ENCODE measurements at regions not wholly inside any gene's neighbourhood (a gene's known extent, or its start where the extent isn't known, plus 50 kb on each side); places are given as distances from the start of the nearest gene placed in this dataset.
"Not testable (repeated sequence)": the region's sequence is repeated elsewhere in the genome, so short reads cannot be mapped to it uniquely, and the experiment has no call there.

DNA sequence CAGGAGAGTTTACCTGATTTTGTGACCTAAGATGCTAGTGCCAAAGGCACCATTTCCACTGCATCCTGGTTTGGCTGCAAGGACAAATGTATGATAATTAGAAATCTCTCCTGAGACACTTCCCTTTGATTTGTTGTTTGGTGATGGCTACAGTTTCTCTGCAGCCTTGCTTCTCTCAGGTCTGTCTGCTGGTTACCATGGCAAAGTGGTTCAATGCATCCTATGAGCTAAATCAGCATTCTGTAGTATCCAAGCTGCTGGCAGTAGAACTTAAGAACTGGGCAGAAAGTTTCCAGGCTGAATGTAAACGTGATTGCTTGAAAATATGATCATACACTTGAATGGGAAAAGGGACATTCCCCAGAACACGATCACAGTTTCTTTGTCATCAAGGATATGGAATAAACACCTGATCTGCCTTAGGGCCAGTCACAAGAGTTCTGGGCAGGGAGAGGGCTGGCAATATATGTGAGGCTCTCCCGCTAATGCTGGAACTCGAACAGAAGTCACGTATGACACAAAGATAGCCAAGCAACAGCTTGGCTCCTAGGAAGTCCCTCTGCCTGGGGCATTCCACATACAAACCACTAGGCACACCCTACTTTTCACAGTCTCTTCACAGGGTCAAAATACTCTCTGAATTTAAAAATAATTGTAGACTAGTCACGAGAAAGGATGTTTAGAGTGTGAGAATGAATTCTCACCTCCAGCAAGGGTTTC is 138.1 kb upstream of the GRAMD2B start:
- no peaks in the 10 kb centered on the region for H3K4me1 Mint-ChIP-seq (ENCODE audit: low read depth)
- ATAC-seq (no peak), DNase-seq (no peak)
- peaks cover 7% of the 10 kb centered on the region for H3K27me3 Mint-ChIP-seq (ENCODE audit: low read depth)
- H3K9me3 Mint-ChIP-seq, result no peaks in the 10 kb centered on the region
- H3K36me3 Mint-ChIP-seq (ENCODE audit: insufficient read depth), result no peaks in the 10 kb centered on the region
- no peak overlapping the region for H3K4me3 Mint-ChIP-seq

DNA sequence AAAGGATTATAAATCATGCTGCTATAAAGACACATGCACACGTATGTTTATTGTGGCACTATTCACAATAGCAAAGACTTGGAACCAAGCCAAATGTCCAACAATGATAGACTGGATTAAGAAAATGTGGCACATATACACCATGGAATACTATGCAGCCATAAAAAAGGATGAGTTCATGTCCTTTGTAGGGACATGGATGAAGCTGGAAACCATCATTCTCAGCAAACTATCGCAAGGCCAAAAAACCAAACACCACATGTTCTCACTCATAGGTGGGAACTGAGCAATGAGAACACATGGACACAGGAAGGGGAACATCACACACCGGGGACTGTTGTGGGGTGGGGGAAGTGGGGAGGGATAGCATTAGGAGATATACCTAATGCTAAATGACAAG is 127.1 kb upstream of the GRAMD2B start:
- not testable (repeated sequence) for H3K4me1 Mint-ChIP-seq (ENCODE audit: low read depth); DNase-seq; H3K27me3 Mint-ChIP-seq (ENCODE audit: low read depth); ATAC-seq; H3K9me3 Mint-ChIP-seq; H3K4me3 Mint-ChIP-seq; H3K36me3 Mint-ChIP-seq (ENCODE audit: insufficient read depth)

GRCh38 chr5:126300293-126300692 is 122.9 kb upstream of the GRAMD2B start:
- H3K36me3 Mint-ChIP-seq (ENCODE audit: insufficient read depth), result peaks cover under 1% of the 10 kb centered on the region
- H3K4me1 Mint-ChIP-seq (ENCODE audit: low read depth), result no peaks in the 10 kb centered on the region
- H3K9me3 Mint-ChIP-seq, result no peaks in the 10 kb centered on the region
- H3K4me3 Mint-ChIP-seq, result no peak overlapping the region
- ATAC-seq, result no peak
- DNase-seq, result no peak
- peaks cover 2% of the 10 kb centered on the region for H3K27me3 Mint-ChIP-seq (ENCODE audit: low read depth)

DNA sequence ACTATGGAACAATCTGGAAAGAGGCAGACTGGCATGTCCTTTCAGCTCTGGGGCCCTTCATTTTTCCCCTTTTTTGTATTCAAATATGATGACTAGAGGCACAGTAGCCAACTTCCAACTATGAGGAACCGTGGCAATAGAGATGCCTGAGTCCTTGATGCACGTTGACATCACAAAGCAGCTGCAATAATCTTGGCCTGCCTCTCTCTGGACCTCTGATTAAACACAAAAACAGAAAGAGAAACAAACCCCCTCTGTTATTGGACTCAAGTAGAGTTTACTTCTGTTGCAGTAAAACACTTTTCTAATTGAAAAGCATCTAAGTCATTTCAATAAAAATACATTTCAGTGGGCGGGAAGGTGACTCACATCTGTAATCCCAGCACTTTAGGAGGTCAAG is 122.2 kb upstream of the GRAMD2B start:
- H3K27me3 Mint-ChIP-seq (ENCODE audit: low read depth), result peaks cover 6% of the 10 kb centered on the region
- ATAC-seq (no peak), DNase-seq (no peak)
- H3K9me3 Mint-ChIP-seq, result peaks cover 3% of the 10 kb centered on the region
- no peaks in the 10 kb centered on the region for H3K4me1 Mint-ChIP-seq (ENCODE audit: low read depth)
- no peak overlapping the region for H3K4me3 Mint-ChIP-seq
- peaks cover 2% of the 10 kb centered on the region for H3K36me3 Mint-ChIP-seq (ENCODE audit: insufficient read depth)

DNA sequence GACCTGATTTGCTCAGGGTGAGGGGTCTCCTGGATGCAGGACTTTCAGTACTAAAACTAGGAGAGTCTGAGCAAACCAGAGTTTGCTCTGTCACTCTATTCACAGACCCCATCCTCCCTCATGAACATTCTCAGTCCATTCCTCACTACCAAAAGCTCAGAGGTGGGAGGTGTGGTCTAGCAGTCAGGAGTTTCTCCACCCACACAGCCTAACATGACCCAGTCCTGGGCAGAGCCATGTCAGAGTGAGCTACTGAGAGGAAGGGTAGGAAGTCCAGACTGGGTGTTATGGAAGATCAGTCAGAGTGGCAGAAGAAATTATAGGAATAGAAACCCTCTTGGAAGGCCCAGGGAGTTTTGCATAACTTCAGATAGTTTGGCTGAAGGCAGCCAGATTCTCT is 113.3 kb upstream of the GRAMD2B start:
- Mint-ChIP-seq H3K4me3 (no peak overlapping the region), H3K9me3 (peaks cover 7% of the 10 kb centered on the region), H3K27me3 (ENCODE audit: low read depth) (peaks cover 7% of the 10 kb centered on the region), H3K4me1 (ENCODE audit: low read depth) (no peaks in the 10 kb centered on the region), H3K36me3 (ENCODE audit: insufficient read depth) (peaks cover 2% of the 10 kb centered on the region)
- DNase-seq (no peak), ATAC-seq (no peak)

GRCh38 chr5:126311766-126312165 is 111.4 kb upstream of the GRAMD2B start:
- Mint-ChIP-seq H3K36me3 (ENCODE audit: insufficient read depth) (no peaks in the 10 kb centered on the region), H3K4me3 (no peak overlapping the region), H3K4me1 (ENCODE audit: low read depth) (no peaks in the 10 kb centered on the region), H3K9me3 (no peaks in the 10 kb centered on the region), H3K27me3 (ENCODE audit: low read depth) (no peaks in the 10 kb centered on the region)
- DNase-seq (no peak), ATAC-seq (no peak)

DNA sequence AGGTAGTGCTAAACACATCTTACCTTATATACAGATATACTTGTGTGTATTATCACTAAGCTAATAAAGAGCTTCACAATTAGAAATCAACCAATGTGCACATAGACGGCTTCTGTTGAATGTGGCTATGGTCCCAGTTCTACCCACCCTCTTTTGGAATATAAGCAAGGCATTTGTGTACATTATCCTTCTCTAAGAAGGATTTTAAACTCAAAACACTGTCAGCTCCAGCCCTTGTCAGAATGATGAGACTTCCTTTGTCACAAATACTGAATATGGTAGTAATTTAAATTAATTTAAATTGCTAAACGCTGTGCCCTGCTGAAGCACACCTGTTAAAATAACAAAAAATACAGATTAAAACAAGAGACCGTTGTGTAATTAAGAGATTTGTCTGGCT is 107.9 kb upstream of the GRAMD2B start:
- no peaks in the 10 kb centered on the region for H3K4me1 Mint-ChIP-seq (ENCODE audit: low read depth)
- H3K4me3 Mint-ChIP-seq, result no peak overlapping the region
- ATAC-seq, result no peak
- H3K27me3 Mint-ChIP-seq (ENCODE audit: low read depth), result peaks cover 6% of the 10 kb centered on the region
- no peaks in the 10 kb centered on the region for H3K9me3 Mint-ChIP-seq
- DNase-seq, result no peak
- H3K36me3 Mint-ChIP-seq (ENCODE audit: insufficient read depth), result no peaks in the 10 kb centered on the region

GRCh38 chr5:126332326-126332725 is 90.9 kb upstream of the GRAMD2B start:
- H3K4me3 Mint-ChIP-seq, result no peak overlapping the region
- no peak for ATAC-seq
- DNase-seq, result no peak
- no peaks in the 10 kb centered on the region for H3K4me1 Mint-ChIP-seq (ENCODE audit: low read depth)
- H3K27me3 Mint-ChIP-seq (ENCODE audit: low read depth), result peaks cover 5% of the 10 kb centered on the region
- no peaks in the 10 kb centered on the region for H3K36me3 Mint-ChIP-seq (ENCODE audit: insufficient read depth)
- H3K9me3 Mint-ChIP-seq, result no peaks in the 10 kb centered on the region

DNA sequence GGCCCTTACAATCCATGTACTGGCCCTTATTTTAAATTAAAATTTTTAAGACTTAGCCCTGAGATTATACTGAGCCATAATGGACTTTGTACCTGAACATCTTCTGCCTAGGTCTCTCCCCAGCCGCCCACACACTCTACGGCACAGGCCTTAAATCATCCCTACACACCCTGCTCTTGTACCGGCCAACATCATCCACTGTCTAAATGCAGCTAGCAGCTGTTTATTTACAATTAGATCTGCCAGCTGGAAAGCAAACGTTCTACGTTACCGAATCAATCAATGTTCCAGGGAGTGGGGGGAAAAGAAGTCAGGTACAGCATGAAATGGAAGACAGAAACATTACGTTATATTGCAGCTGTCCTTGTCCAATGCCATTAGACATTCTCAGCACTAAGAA is 88.4 kb upstream of the GRAMD2B start:
- H3K9me3 Mint-ChIP-seq, result no peaks in the 10 kb centered on the region
- no peaks in the 10 kb centered on the region for H3K4me1 Mint-ChIP-seq (ENCODE audit: low read depth)
- ATAC-seq (no peak), DNase-seq (no peak)
- H3K36me3 Mint-ChIP-seq (ENCODE audit: insufficient read depth), result no peaks in the 10 kb centered on the region
- H3K4me3 Mint-ChIP-seq, result no peak overlapping the region
- H3K27me3 Mint-ChIP-seq (ENCODE audit: low read depth), result peaks cover 6% of the 10 kb centered on the region

- no peak for ATAC-seq
- Mint-ChIP-seq H3K4me3 (no peak overlapping the region), H3K36me3 (ENCODE audit: insufficient read depth) (no peaks in the 10 kb centered on the region), H3K4me1 (ENCODE audit: low read depth) (no peaks in the 10 kb centered on the region), H3K27me3 (ENCODE audit: low read depth) (peaks cover 10% of the 10 kb centered on the region), H3K9me3 (no peaks in the 10 kb centered on the region)
- no peak for DNase-seq
Measured at GRCh38 chr5:126335886-126336285, 87.3 kb upstream of the GRAMD2B start.

DNA sequence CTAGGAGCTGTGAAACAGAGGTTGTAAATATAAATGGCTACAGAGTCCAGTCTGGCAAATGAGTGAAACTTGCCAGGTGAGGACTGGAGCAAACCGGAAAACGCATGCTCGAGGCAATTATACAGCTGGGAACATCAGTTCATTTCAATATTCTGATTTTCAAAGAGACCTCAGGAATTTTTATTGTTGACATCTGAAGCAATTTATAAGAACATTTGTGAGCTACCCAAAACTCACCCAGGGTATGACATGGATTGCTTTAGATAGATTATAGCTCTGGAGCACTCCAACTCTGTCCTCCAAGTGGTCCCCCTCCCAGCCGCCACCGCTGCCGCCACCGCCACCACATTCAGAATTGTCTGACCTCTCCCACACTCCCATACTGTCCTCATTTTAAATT is 84.6 kb upstream of the GRAMD2B start:
- no peaks in the 10 kb centered on the region for H3K9me3 Mint-ChIP-seq
- no peak for DNase-seq
- no peak overlapping the region for H3K4me3 Mint-ChIP-seq
- no peaks in the 10 kb centered on the region for H3K4me1 Mint-ChIP-seq (ENCODE audit: low read depth)
- ATAC-seq, result no peak
- no peaks in the 10 kb centered on the region for H3K36me3 Mint-ChIP-seq (ENCODE audit: insufficient read depth)
- H3K27me3 Mint-ChIP-seq (ENCODE audit: low read depth), result peaks cover 16% of the 10 kb centered on the region

GRCh38 chr5:126339215-126339805 is 83.9 kb upstream of the GRAMD2B start:
- ATAC-seq (peak in 1 of 2 donors; percentile 34), DNase-seq (peak; percentile 27)
- Mint-ChIP-seq H3K9me3 (no peaks in the 10 kb centered on the region), H3K4me1 (ENCODE audit: low read depth) (no peaks in the 10 kb centered on the region), H3K36me3 (ENCODE audit: insufficient read depth) (no peaks in the 10 kb centered on the region), H3K4me3 (no peak overlapping the region), H3K27me3 (ENCODE audit: low read depth) (peaks cover 19% of the 10 kb centered on the region)

GRCh38 chr5:126341906-126342630 is 81.1 kb upstream of the GRAMD2B start:
- DNase-seq (no peak), ATAC-seq (no peak)
- Mint-ChIP-seq H3K4me3 (no peak overlapping the region), H3K9me3 (no peaks in the 10 kb centered on the region), H3K27me3 (ENCODE audit: low read depth) (peaks cover 22% of the 10 kb centered on the region), H3K36me3 (ENCODE audit: insufficient read depth) (no peaks in the 10 kb centered on the region), H3K4me1 (ENCODE audit: low read depth) (no peaks in the 10 kb centered on the region)

DNA sequence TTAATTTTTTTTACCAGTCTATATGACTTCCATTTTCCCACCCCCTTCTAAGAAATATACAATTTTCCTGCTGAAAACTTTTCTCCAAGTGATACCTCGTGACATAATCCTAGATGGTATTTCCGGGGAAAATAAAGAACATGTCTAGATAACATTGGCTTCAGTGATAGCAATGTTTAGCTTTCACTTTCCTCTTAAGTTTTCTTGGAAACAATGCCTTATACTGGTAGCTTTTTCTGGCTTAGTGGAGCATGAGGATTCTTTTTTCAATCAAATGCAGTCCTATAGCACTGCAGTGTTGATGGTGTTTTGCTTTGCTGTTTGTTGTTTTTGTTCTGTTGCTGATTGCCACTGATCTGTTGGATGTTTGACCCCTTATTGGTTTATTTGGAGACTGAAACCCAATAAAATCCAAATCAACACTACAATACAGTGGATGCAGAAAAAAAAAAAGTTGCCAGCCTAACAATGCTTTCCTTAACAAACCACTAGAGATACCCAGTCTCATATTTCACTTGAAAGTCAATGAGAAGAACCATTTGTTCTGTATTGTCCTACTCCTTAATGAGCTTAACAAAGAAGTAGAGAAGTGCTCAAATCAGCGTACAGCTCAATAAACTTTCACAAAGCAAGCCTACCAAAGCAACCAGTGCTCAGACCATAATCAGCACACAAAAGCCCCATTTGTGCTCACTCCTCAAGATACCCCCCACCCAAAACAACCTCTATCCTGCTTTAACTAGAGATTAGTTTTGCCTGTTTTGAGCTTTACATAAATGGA is 74.2 kb upstream of the GRAMD2B start:
- Mint-ChIP-seq H3K9me3 (no peaks in the 10 kb centered on the region), H3K36me3 (ENCODE audit: insufficient read depth) (no peaks in the 10 kb centered on the region), H3K27me3 (ENCODE audit: low read depth) (peaks cover 17% of the 10 kb centered on the region), H3K4me1 (ENCODE audit: low read depth) (peaks cover 2% of the 10 kb centered on the region), H3K4me3 (no peak overlapping the region)
- ATAC-seq, result no peak
- DNase-seq, result no peak
